ENCODE measurements at regions not wholly inside any gene's neighbourhood (a gene's known extent, or its start where the extent isn't known, plus 50 kb on each side); places are given as distances from the start of the nearest gene placed in this dataset.

DNA sequence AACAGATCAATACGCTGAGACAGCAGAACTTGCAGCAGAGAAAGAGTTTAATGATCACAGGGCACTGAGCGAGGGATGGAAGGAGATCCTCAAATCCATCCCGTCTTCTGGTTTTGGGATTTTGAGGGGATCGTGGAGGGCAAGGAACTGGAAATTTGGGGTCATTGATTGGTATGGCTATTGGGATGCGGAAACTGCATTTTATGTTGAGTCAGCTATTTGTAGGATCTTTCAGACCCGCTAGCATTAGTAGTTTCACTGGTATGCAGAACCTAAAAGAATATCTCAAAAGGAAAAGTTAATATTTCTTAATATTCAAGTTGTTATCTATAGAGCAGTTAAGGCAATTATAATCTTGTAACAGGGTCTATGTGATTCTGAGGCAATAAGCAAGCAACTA is 771.7 kb upstream of the CTNND2 start:
- TF ChIP-seq CTCF (IDR thresholded peaks at IDR 0.05) (no peak), EZH2 (IDR thresholded peaks at IDR 0.05) (no peak)
